Endothelial cell of umbilical vein (primary cell): ENCODE measurements at regions not wholly inside any gene's neighbourhood (a gene's known extent, or its start where the extent isn't known, plus 50 kb on each side); places are given as distances from the start of the nearest gene placed in this dataset.
"Not testable (repeated sequence)": the region's sequence is repeated elsewhere in the genome, so short reads cannot be mapped to it uniquely, and the experiment has no call there.

Experiments
- CTCF ChIP-seq, 2 donors: IDR thresholded peaks; 1 replicate in 1 of 2; 2 replicates in 1 of 2; pipeline ENCODE4 v1.5.1; 2011; ENCODE audit warnings: low read length in 2 of 2, mild to moderate bottlenecking in 2 of 2, moderate library complexity in 2 of 2, control low read depth in 1 of 2, inconsistent platforms in 1 of 2, low read depth in 1 of 2; ENCODE audit not compliant: insufficient read depth in 1 of 2; ENCODE audit errors: extremely low read depth in 1 of 2
- JUN ChIP-seq: IDR thresholded peaks from 2 replicates; pipeline ENCODE4 v1.6.1; 2011; ENCODE audit warnings: borderline replicate concordance, low read depth; ENCODE audit not compliant: insufficient read length, insufficient read depth
- MAX ChIP-seq: IDR thresholded peaks from 2 replicates; pipeline ENCODE4 v1.6.1; 2011; ENCODE audit not compliant: insufficient read depth, insufficient read length
- POLR2A ChIP-seq: IDR thresholded peaks from 2 replicates; pipeline ENCODE4 v1.6.1; 2012; ENCODE audit warnings: low read depth, mild to moderate bottlenecking, control low read depth, low read length
- POLR2AphosphoS5 ChIP-seq: IDR thresholded peaks from 2 replicates; pipeline ENCODE4 v1.6.1; 2012; ENCODE audit warnings: low read depth, mild to moderate bottlenecking, control low read depth, low read length, moderate library complexity; ENCODE audit not compliant: insufficient read depth

GRCh38 chr1:83145820-83146219 is 853.1 kb downstream of the TTLL7 start:
- not testable (repeated sequence) for TF ChIP-seq CTCF (IDR thresholded peaks at IDR 0.05; ENCODE audit: extremely low read depth in 1 of 2, insufficient read depth in 1 of 2, low read depth in 1 of 2, low read length in 2 of 2); JUN; POLR2A; MAX; POLR2AphosphoS5
